GM23338 (cell line): ENCODE measurements at regions not wholly inside any gene's neighbourhood (a gene's known extent, or its start where the extent isn't known, plus 50 kb on each side); places are given as distances from the start of the nearest gene placed in this dataset.

Experiments used
- ATAC-seq: fragments of 200-7000 bp; cut with Tn5 transposase; 3 replicates; pipeline ENCODE4 v1.9.1; 2020
- DNase-seq: peaks from one replicate; pipeline ENCODE4 v3.0.0-alpha.2; 2015; ENCODE audit warnings: low spot score
- H2AFZ ChIP-seq: fragments of 200-600 bp; sonication (generic); 2 replicates; pipeline ENCODE4 v1.8.0; 2016; ENCODE audit warnings: antibody characterized with exemption, mild to moderate bottlenecking, moderate library complexity
- H3F3A ChIP-seq: fragments of 200-600 bp; sonication (generic); replicated peaks from 2 replicates; pipeline ENCODE4 v1.8.0; 2017; ENCODE audit warnings: antibody characterized with exemption, mixed run types, low read depth
- H3K27ac ChIP-seq: fragments of 200-600 bp; sonication (generic); 2 replicates; pipeline ENCODE4 v1.6.1; 2016; ENCODE audit warnings: low read depth
- H3K27me3 ChIP-seq: fragments of 200-600 bp; sonication (generic); 2 replicates; pipeline ENCODE4 v1.8.0; 2016; ENCODE audit warnings: mild to moderate bottlenecking, mixed run types, moderate library complexity; ENCODE audit not compliant: insufficient read depth
- H3K36me3 ChIP-seq: fragments of 200-600 bp; sonication (generic); 2 replicates; pipeline ENCODE4 v1.8.0; 2016; ENCODE audit warnings: mild to moderate bottlenecking; ENCODE audit not compliant: insufficient read depth
- H3K4me1 ChIP-seq: fragments of 200-600 bp; sonication (generic); 2 replicates; pipeline ENCODE4 v1.8.0; 2016; ENCODE audit warnings: mild to moderate bottlenecking, moderate library complexity; ENCODE audit not compliant: insufficient read depth
- H3K4me2 ChIP-seq: fragments of 200-600 bp; sonication (generic); 2 replicates; pipeline ENCODE4 v1.7.1; 2017; ENCODE audit warnings: mixed run types
- H3K4me3 ChIP-seq: fragments of 200-600 bp; sonication (generic); 2 replicates; pipeline ENCODE4 v1.6.1; 2016; ENCODE audit warnings: mixed run types
- H3K79me2 ChIP-seq: fragments of 200-600 bp; sonication (generic); replicated peaks from 2 replicates; pipeline ENCODE4 v1.8.0; 2017; ENCODE audit warnings: mild to moderate bottlenecking; ENCODE audit not compliant: insufficient read depth
- H3K9me2 ChIP-seq: fragments of 200-600 bp; sonication (generic); 2 replicates; pipeline ENCODE4 v1.8.0; 2017; ENCODE audit not compliant: insufficient read depth
- H4K20me1 ChIP-seq: fragments of 200-600 bp; sonication (generic); replicated peaks from 2 replicates; pipeline ENCODE4 v1.8.0; 2017; ENCODE audit warnings: mild to moderate bottlenecking; ENCODE audit not compliant: insufficient read depth
- H3K27ac Mint-ChIP-seq: 2 replicates; pipeline ENCODE4 v1.8.0; 2020; ENCODE audit warnings: inconsistent platforms, mild to moderate bottlenecking, moderate library complexity, mixed read lengths
- H3K27me3 Mint-ChIP-seq: 3 replicates; pipeline ENCODE4 v1.8.0; 2022; ENCODE audit warnings: low read depth, mild to moderate bottlenecking, moderate library complexity, mixed read lengths, inconsistent platforms; ENCODE audit not compliant: insufficient read depth, poor library complexity
- H3K36me3 Mint-ChIP-seq: 3 replicates; pipeline ENCODE4 v1.8.0; 2021; ENCODE audit warnings: low read depth, mild to moderate bottlenecking, inconsistent platforms, moderate library complexity, mixed read lengths
- H3K4me1 Mint-ChIP-seq: 3 replicates; pipeline ENCODE4 v1.8.0; 2020; ENCODE audit warnings: mild to moderate bottlenecking, inconsistent platforms, mixed read lengths
- H3K4me3 Mint-ChIP-seq: 3 replicates; pipeline ENCODE4 v1.8.0; 2021; ENCODE audit warnings: moderate library complexity, mild to moderate bottlenecking, inconsistent platforms, mixed read lengths
- H3K9me3 Mint-ChIP-seq: 3 replicates; pipeline ENCODE4 v1.8.0; 2020; ENCODE audit warnings: moderate library complexity, mild to moderate bottlenecking, inconsistent platforms, mixed read lengths
- CTCF ChIP-seq, 2 experiments: fragments of 200-600 bp in 1 of 2; sonication (generic) in 1 of 2; conservative IDR thresholded peaks; 2 replicates each; pipeline versions ENCODE4 v1.5.1 to v1.6.1; 2016 to 2017; ENCODE audit warnings: antibody characterized with exemption in 2 of 2, low read depth in 2 of 2, mild to moderate bottlenecking in 2 of 2, moderate library complexity in 1 of 2
- ETS1 ChIP-seq: IDR thresholded peaks from 2 replicates; pipeline ENCODE4 v1.6.1; 2016; ENCODE audit warnings: antibody characterized with exemption
- EZH2phosphoT487 ChIP-seq: fragments of 200-600 bp; sonication (generic); IDR thresholded peaks from one replicate; pipeline ENCODE4 v1.8.1; 2018; ENCODE audit warnings: antibody characterized with exemption; ENCODE audit not compliant: unreplicated experiment
- JUNB ChIP-seq: IDR thresholded peaks from one replicate; pipeline ENCODE4 v1.6.1; 2016; ENCODE audit warnings: antibody characterized with exemption; ENCODE audit not compliant: unreplicated experiment
- NANOG ChIP-seq: IDR thresholded peaks from 2 replicates; pipeline ENCODE4 v1.6.1; 2016; ENCODE audit warnings: antibody characterized with exemption, borderline replicate concordance
- REST ChIP-seq: IDR thresholded peaks from one replicate; pipeline ENCODE4 v1.6.1; 2018; ENCODE audit warnings: antibody characterized with exemption; ENCODE audit not compliant: unreplicated experiment
- STAT1 ChIP-seq: IDR thresholded peaks from one replicate; pipeline ENCODE4 v1.6.1; 2016; ENCODE audit warnings: antibody characterized with exemption; ENCODE audit not compliant: unreplicated experiment
- ZNF331 ChIP-seq: fragments of 250-450 bp; sonication (Bioruptor Pico); IDR thresholded peaks from 2 replicates; pipeline ENCODE4 v1.5.0; 2020; ENCODE audit warnings: low read depth, mild to moderate bottlenecking, moderate library complexity

GRCh38 chr14:47772652-47773051 is 97.2 kb upstream of the MDGA2 start (continued):
- TF ChIP-seq ETS1 (no peak), REST (no peak), JUNB (no peak), CTCF (conservative IDR thresholded peaks at IDR 0.05; ENCODE audit: low read depth in 2 of 2) (no peak), NANOG (no peak), STAT1 (no peak), EZH2phosphoT487 (no peak)

GRCh38 chr14:47763188-47763854 is 87.9 kb upstream of the MDGA2 start:
- H3K27me3 ChIP-seq: no peaks in the 10 kb centered on the region
- H4K20me1 ChIP-seq: no peaks in the 10 kb centered on the region
- Mint-ChIP-seq H3K27me3 (no peaks in the 10 kb centered on the region), H3K9me3 (peaks cover 5% of the 10 kb centered on the region), H3K27ac (no peak overlapping the region), H3K36me3 (no peaks in the 10 kb centered on the region), H3K4me1 (peaks cover 4% of the 10 kb centered on the region; the same call in 1 of the 3 replicates), H3K4me3 (no peak overlapping the region)
- H3K9me2 ChIP-seq: peaks cover 4% of the 10 kb centered on the region
- no peak overlapping the region for H3K4me2 ChIP-seq
- H3F3A ChIP-seq: no peaks in the 10 kb centered on the region
- TF ChIP-seq CTCF (conservative IDR thresholded peaks at IDR 0.05; ENCODE audit: low read depth in 2 of 2): no peak
- TF ChIP-seq ETS1: no peak
- no peak for TF ChIP-seq STAT1
- no peak for TF ChIP-seq ZNF331 (CRISPR knock-in tag)
- no peak overlapping the region for H3K4me3 ChIP-seq
- DNase-seq (no peak), ATAC-seq (no peak)
- H3K79me2 ChIP-seq: no peaks in the 10 kb centered on the region
- no peaks in the 10 kb centered on the region for H3K4me1 ChIP-seq
- H3K36me3 ChIP-seq: no peaks in the 10 kb centered on the region
- no peak overlapping the region for H3K27ac ChIP-seq
- H2AFZ ChIP-seq: no peak overlapping the region
